MCF 10A (cell line): ENCODE measurements at regions not wholly inside any gene's neighbourhood (a gene's known extent, or its start where the extent isn't known, plus 50 kb on each side); places are given as distances from the start of the nearest gene placed in this dataset.
"Not testable (repeated sequence)": the region's sequence is repeated elsewhere in the genome, so short reads cannot be mapped to it uniquely, and the experiment has no call there.

ENCODE experiments used
- BruUV-seq: library from RNA; stranded (reverse); fragments of 400-500 nt; replicated peaks from 2 replicates; lab custom pipeline; 2021; lab: Mats Ljungman, UMichigan
- CTCF ChIA-PET: fragments of 300-600 bp; sonication (Branson Sonifier 250); formaldehyde crosslinking; extraction: SDS; loops from one replicate; lab custom pipeline; 2021; ENCODE audit warnings: antibody characterized with exemption, inconsistent platforms; lab: Yijun Ruan, JAX
- POLR2A ChIA-PET: fragments of 300-600, 350-650 bp; sonication (Branson Sonifier 250); formaldehyde crosslinking; extraction: SDS; loops from one replicate; lab custom pipeline; 2020; ENCODE audit warnings: antibody characterized with exemption, inconsistent platforms; lab: Yijun Ruan, JAX
- DNase-seq: peaks from one replicate; pipeline ENCODE4 v3.0.0-alpha.2; 2018; ENCODE audit not compliant: unreplicated experiment
- H3K27ac Mint-ChIP-seq: one replicate; pipeline ENCODE4 v1.8.0; 2022; ENCODE audit warnings: mild to moderate bottlenecking, low read depth, mixed read lengths; ENCODE audit not compliant: unreplicated experiment
- H3K27me3 Mint-ChIP-seq: one replicate; pipeline ENCODE4 v1.8.0; 2022; ENCODE audit warnings: mixed read lengths; ENCODE audit not compliant: insufficient read depth, unreplicated experiment
- H3K36me3 Mint-ChIP-seq: one replicate; pipeline ENCODE4 v1.8.0; 2022; ENCODE audit warnings: mild to moderate bottlenecking, moderate library complexity, mixed read lengths; ENCODE audit not compliant: insufficient read depth, unreplicated experiment
- H3K4me1 Mint-ChIP-seq: one replicate; pipeline ENCODE4 v1.8.0; 2022; ENCODE audit warnings: mixed read lengths; ENCODE audit not compliant: insufficient read depth, unreplicated experiment
- H3K4me3 Mint-ChIP-seq: one replicate; pipeline ENCODE4 v1.8.0; 2022; ENCODE audit warnings: mild to moderate bottlenecking, moderate library complexity, mixed read lengths; ENCODE audit not compliant: unreplicated experiment
- H3K9me3 Mint-ChIP-seq: one replicate; pipeline ENCODE4 v1.8.0; 2022; ENCODE audit warnings: mixed read lengths; ENCODE audit not compliant: unreplicated experiment
- intact Hi-C: fragments of 100-400 bp; cut with micrococcal nuclease; formaldehyde crosslinking; loops from 2 replicates; pipeline ENCODE4 v1.14.1; 2022
- TF ChIP-seq, protein P1 (sequence below): fragments of 200-600 bp; IDR thresholded peaks from one replicate; pipeline ENCODE4 v1.8.0; 2022; ENCODE audit warnings: antibody characterized with exemption, mild to moderate bottlenecking; ENCODE audit not compliant: unreplicated experiment

DNA sequence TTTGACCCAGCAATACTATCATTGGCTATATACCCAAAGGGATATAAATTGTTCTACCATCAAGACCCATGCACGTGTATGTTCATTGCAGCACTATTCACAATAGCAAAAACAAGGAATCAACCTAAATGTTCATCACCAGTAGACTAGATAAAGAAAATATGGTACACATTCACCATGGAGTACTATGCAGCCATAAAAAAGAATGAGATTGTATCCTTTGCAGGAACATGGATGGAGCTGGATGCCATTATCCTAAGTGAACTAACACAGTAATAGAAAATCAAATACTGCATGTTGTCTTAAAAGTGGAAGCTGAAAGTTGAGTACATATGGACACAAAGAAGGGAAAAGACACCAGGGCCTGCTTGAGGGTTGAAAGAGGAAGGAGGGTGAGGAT, 803.1 kb upstream of the PCDH10 start:
- Mint-ChIP-seq H3K4me1 (no peaks in the 10 kb centered on the region), H3K9me3 (peaks cover 8% of the 10 kb centered on the region), H3K36me3 (no peaks in the 10 kb centered on the region), H3K27me3 (no peaks in the 10 kb centered on the region), H3K4me3 (no peak overlapping the region), H3K27ac (no peak overlapping the region)
- CTCF ChIA-PET, result no interaction called here
- DNase-seq, result no peak
- TF ChIP-seq, protein P1, sequence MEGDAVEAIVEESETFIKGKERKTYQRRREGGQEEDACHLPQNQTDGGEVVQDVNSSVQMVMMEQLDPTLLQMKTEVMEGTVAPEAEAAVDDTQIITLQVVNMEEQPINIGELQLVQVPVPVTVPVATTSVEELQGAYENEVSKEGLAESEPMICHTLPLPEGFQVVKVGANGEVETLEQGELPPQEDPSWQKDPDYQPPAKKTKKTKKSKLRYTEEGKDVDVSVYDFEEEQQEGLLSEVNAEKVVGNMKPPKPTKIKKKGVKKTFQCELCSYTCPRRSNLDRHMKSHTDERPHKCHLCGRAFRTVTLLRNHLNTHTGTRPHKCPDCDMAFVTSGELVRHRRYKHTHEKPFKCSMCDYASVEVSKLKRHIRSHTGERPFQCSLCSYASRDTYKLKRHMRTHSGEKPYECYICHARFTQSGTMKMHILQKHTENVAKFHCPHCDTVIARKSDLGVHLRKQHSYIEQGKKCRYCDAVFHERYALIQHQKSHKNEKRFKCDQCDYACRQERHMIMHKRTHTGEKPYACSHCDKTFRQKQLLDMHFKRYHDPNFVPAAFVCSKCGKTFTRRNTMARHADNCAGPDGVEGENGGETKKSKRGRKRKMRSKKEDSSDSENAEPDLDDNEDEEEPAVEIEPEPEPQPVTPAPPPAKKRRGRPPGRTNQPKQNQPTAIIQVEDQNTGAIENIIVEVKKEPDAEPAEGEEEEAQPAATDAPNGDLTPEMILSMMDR, result no peak
- intact Hi-C loops, result no loop called here
- BruUV-seq, result no TSS peak
- POLR2A ChIA-PET, result interaction anchor here (0.6 to 1.3 kb wide), 2 partner anchors 8 to 197 kb away, joined by 3 to 4 read pairs; no protein-coding TSS in a partner anchor

- H3K4me1 Mint-ChIP-seq, H3K27me3 Mint-ChIP-seq, H3K27ac Mint-ChIP-seq, H3K4me3 Mint-ChIP-seq, POLR2A ChIA-PET, DNase-seq, BruUV-seq, intact Hi-C loops, H3K9me3 Mint-ChIP-seq, H3K36me3 Mint-ChIP-seq: not testable (repeated sequence)
- CTCF ChIA-PET, result interaction anchor here (0.6 kb wide), 1 partner anchor 8 kb away, joined by 3 read pairs; no protein-coding TSS in a partner anchor
Measured at GRCh38 chr4:132351606-132352005, 797.5 kb upstream of the PCDH10 start.

GRCh38 chr4:132382243-132382642, 766.9 kb upstream of the PCDH10 start:
- H3K27ac Mint-ChIP-seq, result no peak overlapping the region
- ChIA-PET CTCF (no interaction called here), POLR2A (no interaction called here)
- BruUV-seq, result no TSS peak
- no peaks in the 10 kb centered on the region for H3K9me3 Mint-ChIP-seq
- H3K27me3 Mint-ChIP-seq, result no peaks in the 10 kb centered on the region
- intact Hi-C loops, result no loop called here
- no peaks in the 10 kb centered on the region for H3K4me1 Mint-ChIP-seq
- TF ChIP-seq, protein P1, result no peak
- H3K4me3 Mint-ChIP-seq, result no peak overlapping the region
- H3K36me3 Mint-ChIP-seq, result no peaks in the 10 kb centered on the region
- no peak for DNase-seq

- no peaks in the 10 kb centered on the region for H3K36me3 Mint-ChIP-seq
- no TSS peak for BruUV-seq
- intact Hi-C loops, result no loop called here
Measured at GRCh38 chr4:132383571-132384199, 765.4 kb upstream of the PCDH10 start.

More at GRCh38 chr4:132383571-132384199, 765.4 kb upstream of the PCDH10 start:
- Mint-ChIP-seq H3K9me3 (peaks cover under 1% of the 10 kb centered on the region), H3K4me3 (no peak overlapping the region), H3K27me3 (no peaks in the 10 kb centered on the region), H3K4me1 (no peaks in the 10 kb centered on the region), H3K27ac (no peak overlapping the region)
- peak; percentile 8 for DNase-seq
- ChIA-PET CTCF (no interaction called here), POLR2A (no interaction called here)
- TF ChIP-seq, protein P1, result no peak
